NCI-H2227 treated with DMSO at 0.1 percent for 48 hours (cell line): ENCODE measurements at regions not wholly inside any gene's neighbourhood (a gene's known extent, or its start where the extent isn't known, plus 50 kb on each side); places are given as distances from the start of the nearest gene placed in this dataset.
"Not testable (repeated sequence)": the region's sequence is repeated elsewhere in the genome, so short reads cannot be mapped to it uniquely, and the experiment has no call there.

ENCODE experiments used
- DNase-seq: peaks from one replicate; lab custom pipeline; 2025; lab: John Stamatoyannopoulos, UW

GRCh38 chr2:53490659-53491058 is 276.9 kb upstream of the CHAC2 start:
- peak; percentile 24 for DNase-seq

- not testable (repeated sequence) for DNase-seq
Measured at GRCh38 chr2:53486185-53486899, 281.3 kb upstream of the CHAC2 start.

- no peak for DNase-seq
Measured at GRCh38 chr2:53485021-53485728, 282.4 kb upstream of the CHAC2 start.

- DNase-seq, result no peak
Measured at GRCh38 chr2:53484531-53484930, 283.1 kb upstream of the CHAC2 start.

- DNase-seq, result no peak
Measured at GRCh38 chr2:53477517-53477916, 290.1 kb upstream of the CHAC2 start.

DNA sequence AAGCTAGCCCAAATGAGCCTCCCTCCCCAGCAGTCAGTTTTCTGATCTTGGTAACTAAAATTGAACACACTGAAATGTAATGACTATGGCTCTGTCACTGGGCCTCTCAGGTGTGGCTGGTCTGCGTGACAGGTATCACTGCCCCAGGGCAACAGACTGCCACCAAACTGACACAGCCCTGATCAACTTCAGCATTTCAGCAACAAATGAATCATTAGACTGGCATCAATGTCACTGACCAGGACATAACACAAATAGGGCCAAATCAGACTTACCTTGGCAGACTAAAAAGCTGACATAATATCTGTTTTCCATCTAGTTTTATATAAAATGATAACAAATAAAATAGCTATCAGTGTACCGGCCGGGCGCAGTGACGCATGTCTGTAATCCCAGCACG is 290.8 kb upstream of the CHAC2 start:
- DNase-seq, result no peak

DNA sequence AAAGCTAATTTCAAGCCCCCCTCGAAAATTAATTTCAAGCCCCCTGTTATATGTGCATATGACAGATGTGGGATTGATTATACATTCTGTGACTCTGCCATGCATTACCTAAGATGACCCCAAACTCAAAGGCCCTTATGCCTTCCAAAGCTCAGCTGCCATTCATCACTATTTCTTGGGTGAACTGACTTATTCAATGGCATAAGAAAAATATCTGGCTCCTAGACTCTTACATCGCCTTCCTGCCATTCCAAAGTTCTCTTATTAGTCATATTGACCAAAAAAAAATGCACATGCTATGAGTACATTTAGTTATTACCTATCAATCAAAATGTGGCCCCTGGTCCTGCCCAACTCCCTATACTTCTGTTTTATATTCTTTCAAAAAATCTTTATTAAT is 291.8 kb upstream of the CHAC2 start:
- DNase-seq, result no peak

DNA sequence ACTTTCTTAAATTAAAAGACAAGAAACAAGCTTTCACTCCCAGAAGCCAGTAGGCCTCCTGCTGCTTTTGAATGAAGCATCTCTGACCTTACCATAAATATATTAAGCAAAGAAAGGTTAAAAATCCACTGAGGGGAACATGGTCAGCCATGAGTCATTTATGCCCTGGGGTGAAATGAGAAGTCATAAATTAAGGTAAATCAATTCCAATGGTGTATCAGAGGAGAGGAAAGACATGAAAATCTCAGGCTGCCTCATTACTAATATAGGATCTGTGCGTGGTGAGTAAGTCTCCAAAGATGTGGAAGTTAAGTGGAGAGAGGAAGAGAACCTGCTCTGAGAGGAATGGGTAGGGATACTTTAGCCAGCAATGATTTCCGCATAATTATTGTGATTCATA is 292.3 kb upstream of the CHAC2 start:
- no peak for DNase-seq

DNA sequence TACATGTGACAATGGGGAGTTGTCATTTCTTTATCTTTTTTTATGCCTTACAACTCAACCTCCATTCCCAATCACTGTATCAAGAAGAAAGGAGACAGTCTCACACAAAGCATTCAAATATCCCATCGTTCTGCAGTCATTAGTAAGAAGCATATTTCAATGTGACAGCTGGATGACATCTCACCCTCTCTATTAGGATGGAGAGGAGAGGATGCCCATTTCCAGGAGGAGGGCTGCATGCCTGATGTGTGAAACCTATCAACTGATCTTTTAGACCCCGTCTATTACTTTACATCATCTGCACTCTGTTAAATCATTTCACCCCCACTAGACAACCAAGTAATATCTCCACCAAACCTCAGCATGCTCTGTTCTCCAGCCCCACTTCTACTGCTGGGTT is 292.7 kb upstream of the CHAC2 start:
- no peak for DNase-seq

DNA sequence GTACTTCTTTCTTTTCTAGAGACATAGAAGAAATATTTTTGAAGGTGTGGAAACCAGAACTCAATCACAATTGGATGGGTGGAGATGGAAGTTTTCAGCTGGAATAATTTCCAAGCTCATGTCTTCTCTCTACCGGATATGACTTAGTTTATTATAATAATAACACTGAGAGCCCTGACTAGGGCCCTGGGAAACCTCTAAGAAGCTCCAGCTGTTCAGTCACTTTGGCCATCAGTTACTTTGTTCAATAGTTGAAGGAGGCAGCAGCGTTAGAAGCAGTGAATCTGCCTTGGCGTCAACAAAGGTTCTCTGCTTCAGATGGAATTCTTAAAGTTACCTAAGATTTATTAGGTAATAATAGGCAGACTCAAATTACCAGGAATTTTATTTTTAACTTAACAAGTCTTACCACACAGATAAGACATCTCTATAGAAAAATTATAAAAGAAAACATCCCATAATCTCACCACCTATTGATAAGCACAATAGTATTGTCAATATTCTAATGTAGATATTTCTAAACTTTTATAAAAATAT is 293.8 kb upstream of the CHAC2 start:
- DNase-seq, result no peak

GRCh38 chr2:53473236-53473635 is 294.4 kb upstream of the CHAC2 start:
- DNase-seq, result no peak

DNA sequence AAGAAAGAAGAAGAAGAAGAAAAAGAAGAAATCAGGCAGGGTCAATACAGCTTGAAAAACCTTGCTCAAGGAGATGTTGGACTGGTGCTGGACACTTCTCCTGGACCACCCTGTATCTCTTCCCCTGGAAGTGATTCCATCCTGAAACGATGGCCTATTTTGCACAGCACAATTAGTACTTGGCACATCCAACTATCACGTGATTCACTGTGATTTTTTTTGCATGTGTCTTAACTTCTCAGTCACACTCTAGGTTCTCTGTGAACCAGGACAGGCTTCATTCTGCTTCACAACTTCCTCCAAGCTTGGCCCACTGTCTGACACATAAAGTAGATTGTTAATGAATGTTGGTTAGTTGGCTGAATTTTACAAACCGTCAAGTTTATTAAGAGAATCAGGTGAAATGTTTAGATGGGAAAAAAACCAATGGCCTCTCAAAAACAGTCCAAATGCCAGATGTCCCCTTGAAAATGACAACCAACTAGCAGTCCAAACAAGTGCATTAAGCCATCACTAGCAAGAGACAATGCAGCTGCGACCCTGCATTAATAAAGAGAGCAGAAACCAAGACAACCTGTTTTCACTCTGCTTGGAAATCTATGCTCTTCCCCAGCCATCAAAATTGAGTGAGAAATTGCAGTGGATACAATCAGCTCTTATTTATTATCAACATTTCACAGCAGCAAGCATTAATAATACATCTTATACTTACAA is 300.0 kb upstream of the CHAC2 start:
- no peak for DNase-seq

DNA sequence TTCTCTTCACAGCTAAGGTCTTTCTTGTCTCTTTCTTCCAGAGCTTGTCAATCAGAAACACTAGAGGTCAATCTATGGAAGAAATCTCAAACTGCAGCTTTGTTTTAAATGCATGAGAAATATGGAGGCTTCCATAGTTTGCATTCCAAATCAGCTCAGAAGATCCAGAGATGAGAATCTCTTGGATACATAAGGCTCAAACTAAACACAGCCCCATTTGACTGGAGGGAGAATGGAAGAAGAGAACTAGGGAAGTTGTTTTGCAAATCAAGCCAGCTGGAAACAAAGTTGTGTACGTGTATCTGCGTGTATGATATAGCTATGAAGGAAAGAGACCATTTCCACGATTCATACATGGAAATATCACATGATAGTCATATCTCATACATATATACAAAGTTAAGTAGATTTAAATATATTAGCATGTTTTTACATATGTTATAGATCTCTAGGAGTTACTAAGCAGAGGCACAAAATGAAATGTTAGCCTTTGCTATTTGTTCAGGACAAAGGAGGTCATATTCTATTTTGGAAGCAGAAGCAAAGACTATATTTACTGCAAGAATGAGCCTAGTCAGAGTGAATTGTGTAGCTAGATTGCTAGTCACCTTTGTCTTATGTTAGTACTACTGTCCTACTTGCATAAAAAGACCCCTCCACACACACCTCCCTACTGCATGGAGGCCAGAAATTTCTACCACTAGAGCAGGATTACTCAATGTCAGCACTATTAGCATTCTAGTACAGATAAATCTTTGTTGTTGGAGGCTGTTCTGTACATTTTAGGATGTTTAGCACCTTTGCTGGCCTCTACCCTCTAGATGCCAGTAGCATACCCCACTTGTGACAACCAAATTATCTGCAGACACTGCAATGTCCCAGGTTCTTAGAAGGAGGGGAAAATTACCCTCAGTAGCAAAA is 303.5 kb upstream of the CHAC2 start:
- no peak for DNase-seq

DNA sequence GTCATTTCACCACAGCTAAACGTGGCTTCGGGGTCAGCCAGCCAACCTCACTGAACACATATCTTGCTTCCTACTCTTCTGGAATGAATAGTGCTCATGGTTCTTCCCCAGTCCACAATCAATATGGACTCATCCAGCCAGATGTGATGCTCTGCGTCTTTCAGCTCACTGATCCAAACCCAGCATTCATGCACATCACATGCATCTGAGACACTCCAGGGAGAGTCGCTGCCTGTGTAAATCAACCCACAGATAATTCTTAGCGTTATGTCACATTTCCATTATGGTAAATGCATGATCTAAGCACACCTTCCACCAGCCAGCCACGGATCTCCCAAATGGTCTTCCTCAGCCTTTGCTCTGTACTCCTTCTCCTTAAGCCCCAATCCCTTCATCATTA is 306.7 kb upstream of the CHAC2 start:
- no peak for DNase-seq

GRCh38 chr2:53460347-53460746 is 307.3 kb upstream of the CHAC2 start:
- DNase-seq, result no peak

- no peak for DNase-seq
Measured at GRCh38 chr2:53455094-53455493, 312.5 kb upstream of the CHAC2 start.

DNA sequence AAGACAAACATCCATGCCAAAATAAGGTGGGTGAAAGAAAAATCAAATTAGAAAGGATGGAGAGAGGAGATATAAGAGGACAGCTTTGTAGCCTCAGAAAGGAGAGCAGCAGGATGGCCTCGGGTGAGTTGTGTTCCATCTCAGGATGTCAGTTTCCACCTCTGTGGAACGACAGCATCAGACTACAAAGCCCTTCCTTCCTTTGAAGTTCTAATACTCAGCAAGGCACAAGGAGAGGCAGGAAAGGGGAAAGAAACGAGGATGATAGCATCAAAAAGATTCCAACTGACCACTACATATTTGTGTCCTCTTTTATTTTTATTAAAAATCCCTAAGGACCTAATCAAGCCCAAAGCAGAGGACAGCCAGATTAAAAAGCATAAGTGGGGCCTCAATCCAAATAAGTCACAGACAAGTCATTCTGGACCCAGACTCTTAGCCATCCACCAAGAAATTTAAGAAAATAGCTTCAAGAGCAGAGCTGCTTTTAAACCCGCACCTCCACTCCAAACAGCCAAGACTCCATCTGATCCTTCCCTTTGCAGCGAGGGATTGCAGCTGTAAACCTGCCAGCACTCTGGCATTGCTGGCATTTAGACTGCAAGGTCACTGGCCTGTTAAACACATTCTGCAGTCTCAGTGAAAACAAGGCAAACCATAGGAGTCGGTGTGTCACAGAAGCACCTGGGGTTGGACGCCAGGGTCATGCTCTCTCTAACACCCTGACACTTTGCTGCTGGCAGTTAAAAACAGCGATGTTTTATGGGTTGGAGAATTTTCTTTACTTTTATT is 314.5 kb upstream of the CHAC2 start:
- DNase-seq, result no peak

DNA sequence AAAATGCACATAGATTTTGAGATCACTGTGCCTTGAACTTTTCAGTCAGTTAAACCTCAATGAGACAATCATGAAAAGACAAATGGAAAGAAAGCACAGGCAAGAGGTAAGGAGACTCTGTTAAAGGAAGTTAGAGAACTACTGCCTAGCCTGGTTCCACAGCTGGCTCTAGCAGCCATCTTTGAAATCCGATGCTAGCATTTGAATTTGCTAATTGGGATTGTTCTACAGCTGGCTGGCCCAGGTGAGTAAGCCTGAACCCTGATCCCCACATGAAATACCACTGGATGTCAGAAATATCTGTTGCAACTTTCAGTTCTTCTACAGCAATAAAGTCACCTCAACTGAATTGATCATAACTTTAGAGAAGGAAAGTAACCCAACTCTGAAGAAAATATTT is 315.2 kb upstream of the CHAC2 start:
- no peak for DNase-seq

DNA sequence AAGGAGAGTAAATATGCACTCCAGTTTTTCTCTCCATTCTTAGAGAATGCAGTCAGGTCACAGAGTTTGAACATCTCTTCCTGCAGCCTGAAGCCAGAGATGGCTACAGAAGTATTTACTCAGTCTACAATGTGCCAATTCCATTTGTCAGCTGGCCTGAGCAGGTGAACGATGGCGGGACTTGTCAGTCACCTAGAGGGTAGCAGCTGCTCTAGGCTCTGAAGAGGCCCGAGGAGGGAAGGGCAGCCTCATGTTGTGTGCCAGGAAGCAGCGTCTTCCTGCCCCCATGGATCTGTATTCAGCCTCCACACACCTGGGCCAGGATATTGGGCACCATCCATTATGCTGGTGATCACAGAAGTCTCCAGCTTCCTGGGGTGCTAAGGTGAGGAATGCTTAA is 316.7 kb upstream of the CHAC2 start:
- DNase-seq, result no peak

DNA sequence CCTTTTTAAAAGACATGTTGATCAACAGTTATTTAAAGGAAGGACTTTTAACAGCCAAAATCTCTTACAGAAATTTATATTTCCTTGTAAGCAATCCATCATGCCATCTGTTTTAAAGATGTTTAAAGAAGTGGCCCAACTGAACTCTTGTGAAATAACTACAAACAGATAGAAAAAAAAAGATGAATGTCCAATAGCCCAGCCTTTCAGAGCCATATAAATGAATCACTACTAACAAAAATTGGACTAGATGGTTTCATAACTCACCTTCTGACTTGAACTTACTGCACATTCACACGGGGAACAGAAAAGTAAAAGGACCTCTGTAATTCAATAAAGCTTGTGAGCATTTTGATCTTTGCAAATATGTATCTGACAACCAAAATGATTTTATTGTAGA is 319.0 kb upstream of the CHAC2 start:
- no peak for DNase-seq

DNA sequence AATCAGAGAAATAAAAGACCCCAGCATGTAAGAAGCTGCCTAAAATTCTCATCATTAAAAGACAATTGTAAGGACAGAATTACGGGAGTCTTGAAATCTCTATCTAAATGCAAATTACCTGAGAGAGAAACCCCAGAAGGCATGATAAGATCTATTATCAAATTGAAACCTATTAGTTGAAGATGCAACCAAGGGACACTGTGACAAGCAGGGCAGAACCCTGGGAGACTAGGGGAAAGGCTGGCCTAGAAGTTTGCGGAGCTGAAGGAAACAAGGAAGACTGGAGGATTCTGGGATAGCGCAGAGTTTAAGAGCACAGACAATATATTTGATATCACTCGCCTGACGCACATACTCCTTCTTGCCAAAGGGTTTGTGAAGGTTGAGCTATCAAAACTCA is 319.5 kb upstream of the CHAC2 start:
- DNase-seq, result no peak
